GM12892 (cell line): ENCODE measurements at regions not wholly inside any gene's neighbourhood (a gene's known extent, or its start where the extent isn't known, plus 50 kb on each side); places are given as distances from the start of the nearest gene placed in this dataset.
"Not testable (repeated sequence)": the region's sequence is repeated elsewhere in the genome, so short reads cannot be mapped to it uniquely, and the experiment has no call there.

ENCODE experiments used
- DNase-seq: peaks from one replicate; pipeline ENCODE4 v3.0.0; 2011; ENCODE audit not compliant: insufficient read length
- FAIRE-seq: peaks from 2 replicates; lab custom pipeline; 2011; peaks lifted over from hg19 to GRCh38; lab: Jason Lieb, UNC
- POLR2A ChIP-seq: IDR thresholded peaks from 2 replicates; pipeline ENCODE4 v1.6.1; 2011; ENCODE audit warnings: low read depth, low read length, control low read depth
- POLR2AphosphoS5 ChIP-seq: IDR thresholded peaks from 2 replicates; pipeline ENCODE4 v1.6.1; 2011; ENCODE audit warnings: low read depth, low read length, control low read depth
- TAF1 ChIP-seq: IDR thresholded peaks from 2 replicates; pipeline ENCODE4 v1.6.1; 2011; ENCODE audit warnings: low read depth, mild to moderate bottlenecking, control low read depth, low read length, borderline replicate concordance

DNA sequence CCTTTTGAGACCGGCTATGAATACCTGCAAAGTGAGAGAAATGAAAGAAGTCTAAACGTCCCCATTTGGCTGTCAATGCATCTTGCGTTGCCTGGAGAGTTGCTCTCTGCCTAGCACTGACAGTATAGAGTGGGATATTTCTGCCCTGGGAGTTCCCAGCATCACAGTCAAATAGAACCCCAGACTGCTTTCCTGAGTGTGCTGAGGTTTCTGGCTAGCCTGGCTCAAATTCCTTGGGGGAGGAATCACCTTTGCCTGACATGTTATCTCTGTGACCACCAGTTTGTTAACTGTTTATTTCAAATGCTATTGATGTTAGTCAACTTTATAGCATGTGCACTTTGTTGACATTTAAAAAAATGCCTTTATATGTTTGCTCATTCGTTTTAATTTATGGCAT, 212.0 kb upstream of the FAM78B start:
- no peak for DNase-seq
- TF ChIP-seq POLR2A (no peak), POLR2AphosphoS5 (no peak), TAF1 (no peak)
- no peak for FAIRE-seq

DNA sequence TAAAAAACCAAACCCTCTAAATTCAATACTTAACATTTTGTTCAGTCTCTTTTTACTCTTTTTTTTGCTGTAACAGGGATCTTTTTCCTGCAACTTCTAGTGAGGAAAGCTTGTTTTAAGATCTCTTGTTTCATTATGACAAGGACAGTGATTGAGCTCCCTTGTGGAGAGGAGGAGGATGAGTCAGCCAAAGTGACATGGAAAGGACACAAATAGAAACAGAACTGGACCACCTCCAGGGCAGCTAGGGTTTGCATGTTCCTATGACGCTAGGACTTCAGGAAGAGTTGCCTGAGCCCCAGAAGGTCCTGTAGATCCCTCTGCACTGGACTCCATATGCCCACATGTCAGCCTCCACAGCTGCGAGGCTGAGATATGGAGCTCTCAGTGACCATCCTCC, 212.6 kb upstream of the FAM78B start:
- no peak for DNase-seq
- FAIRE-seq, result no peak
- TF ChIP-seq TAF1 (no peak), POLR2A (no peak), POLR2AphosphoS5 (no peak)

DNA sequence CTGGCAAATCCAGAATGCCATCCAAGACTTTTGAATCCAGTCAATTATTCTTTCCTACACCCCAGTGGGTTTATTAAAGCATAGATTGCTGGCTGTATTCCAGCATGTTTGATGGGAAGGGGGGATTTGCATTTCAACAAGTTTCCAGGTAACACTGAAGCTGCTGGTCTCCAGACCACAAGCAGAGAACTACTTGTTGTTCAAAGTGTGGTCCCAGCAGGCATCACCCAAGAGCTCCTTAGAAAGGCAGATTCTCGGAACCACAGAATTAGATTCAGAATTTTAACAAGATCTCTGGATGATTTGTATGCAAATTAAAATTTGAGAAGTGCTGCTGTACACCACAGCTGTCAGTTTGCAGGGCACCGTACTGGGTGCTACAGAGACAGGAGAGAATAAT, 216.3 kb upstream of the FAM78B start:
- FAIRE-seq (no peak), DNase-seq (no peak)
- no peak for TF ChIP-seq TAF1
- no peak for TF ChIP-seq POLR2A
- no peak for TF ChIP-seq POLR2AphosphoS5

DNA sequence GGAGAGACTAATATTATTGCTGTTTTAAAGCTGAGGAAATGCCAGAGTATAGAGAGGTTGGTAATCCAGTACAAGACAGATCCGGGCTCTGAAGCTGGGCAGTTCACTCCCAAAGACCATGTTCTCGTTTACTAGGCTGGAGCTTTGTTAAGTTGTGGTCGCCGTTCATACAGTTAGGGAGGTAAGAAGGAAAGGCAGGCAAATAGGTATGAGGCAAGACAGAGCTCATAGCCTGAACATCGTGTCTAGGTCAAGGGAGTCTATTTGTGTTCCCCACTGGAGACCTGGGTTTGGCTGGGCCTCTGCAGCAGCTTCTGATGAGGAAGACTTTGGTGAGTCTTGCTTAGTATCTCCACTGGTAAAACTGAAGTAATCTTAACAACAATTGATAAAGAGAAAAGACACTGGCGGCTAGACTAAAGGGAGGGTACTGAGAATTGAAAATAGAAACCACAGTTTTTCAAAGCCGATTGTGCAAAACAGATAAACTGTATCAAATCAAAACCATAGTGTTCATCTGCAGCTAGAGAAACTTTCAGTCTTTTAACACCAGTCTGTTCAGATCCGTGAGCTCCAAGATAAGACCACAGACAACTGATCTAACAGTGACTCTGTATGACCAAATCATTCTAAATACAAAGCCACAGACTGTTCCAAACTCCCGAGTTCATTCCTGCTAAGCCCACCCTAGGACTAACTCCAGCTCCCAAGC, 217.0 kb upstream of the FAM78B start:
- TF ChIP-seq POLR2A (no peak), TAF1 (no peak), POLR2AphosphoS5 (no peak)
- DNase-seq (no peak), FAIRE-seq (no peak)

DNA sequence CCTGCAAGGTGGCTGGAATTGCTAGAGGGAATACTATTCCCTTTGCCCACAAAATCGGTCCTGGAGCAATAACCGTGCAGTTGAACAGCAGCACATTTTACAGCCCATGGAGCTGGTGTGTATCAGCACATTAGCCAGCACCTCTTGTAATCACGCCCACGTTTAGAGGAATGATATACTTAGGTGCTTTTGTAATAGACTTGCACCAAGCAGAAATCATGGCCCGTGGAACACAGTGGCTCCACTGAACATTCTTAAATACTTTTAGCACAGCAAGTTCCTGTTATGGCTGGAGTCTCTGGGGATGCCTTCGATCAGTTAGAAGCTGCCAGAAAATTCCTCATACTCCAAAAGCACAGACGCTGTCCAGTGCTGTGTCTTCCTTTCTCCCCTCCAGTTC, 218.1 kb upstream of the FAM78B start:
- TF ChIP-seq POLR2A, result no peak
- no peak for TF ChIP-seq POLR2AphosphoS5
- TF ChIP-seq TAF1, result no peak
- no peak for FAIRE-seq
- DNase-seq, result no peak

DNA sequence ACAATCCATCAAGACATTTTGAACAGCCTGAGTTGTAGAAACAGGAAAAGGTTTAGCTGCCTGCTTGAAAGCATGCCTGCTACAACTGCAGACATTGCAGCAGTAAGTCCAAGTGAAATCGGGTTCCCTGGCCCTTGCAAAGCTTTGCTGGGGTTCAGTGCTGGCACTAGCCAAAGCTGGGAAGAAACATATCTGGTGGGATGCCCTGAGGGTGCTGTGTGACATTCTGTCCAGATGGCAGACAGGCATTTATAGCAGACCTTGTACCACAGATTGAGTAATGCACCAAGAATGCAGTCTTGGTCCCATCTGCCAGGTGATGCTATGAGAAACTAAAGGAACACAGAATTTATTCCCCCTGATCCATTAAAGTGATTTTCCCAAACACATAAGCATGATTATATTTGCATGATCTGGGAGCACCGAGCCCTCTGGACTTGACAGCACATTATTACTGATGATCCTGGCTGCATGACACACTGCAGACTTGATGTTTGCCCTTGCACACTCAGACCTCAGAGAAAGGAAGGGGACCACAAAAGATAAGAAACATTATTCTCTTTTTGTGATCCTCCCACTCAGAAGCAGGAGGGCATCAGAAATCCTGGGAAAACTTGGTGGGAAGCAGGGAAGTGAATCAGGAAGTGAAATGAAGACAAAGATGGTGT, 223.7 kb upstream of the FAM78B start:
- FAIRE-seq (no peak), DNase-seq (no peak)
- no peak for TF ChIP-seq POLR2AphosphoS5
- TF ChIP-seq POLR2A, result no peak
- no peak for TF ChIP-seq TAF1

DNA sequence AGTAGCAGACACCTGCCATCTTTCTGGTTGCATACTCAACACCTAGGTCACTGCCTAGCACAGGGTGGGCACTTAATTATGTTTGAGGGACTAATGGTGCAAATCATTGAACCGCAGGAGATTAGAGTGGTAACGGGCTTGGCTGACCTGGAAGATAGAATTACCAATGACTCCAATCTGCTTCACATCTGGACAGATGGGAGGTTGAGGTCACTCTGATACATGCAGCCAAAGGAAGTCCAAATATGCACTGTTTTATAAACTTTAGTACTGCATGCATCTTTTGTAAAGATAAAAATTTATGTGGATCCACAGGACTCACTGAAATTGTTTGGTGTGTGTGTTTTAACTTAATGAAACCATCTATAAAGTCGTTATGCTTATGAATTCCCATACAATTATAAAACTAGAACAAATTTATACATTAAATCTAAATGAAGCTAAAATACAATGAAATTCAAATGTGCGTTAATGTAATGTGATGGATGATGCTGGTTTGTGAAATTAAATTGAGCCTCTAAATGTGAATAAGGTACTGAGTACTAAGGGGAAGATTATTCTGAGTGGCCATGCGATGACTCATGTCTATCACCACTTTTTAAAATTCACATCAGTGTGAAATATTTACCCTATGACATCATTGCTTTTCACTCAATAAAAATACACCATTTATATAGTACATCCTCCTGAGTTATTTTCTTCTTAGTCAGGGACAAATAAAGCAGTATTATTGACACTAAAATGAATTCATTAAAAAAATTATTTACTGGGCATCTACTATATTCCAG, 224.7 kb upstream of the FAM78B start:
- FAIRE-seq (no peak), DNase-seq (no peak)
- TF ChIP-seq POLR2AphosphoS5, result no peak
- TF ChIP-seq POLR2A, result no peak
- no peak for TF ChIP-seq TAF1

DNA sequence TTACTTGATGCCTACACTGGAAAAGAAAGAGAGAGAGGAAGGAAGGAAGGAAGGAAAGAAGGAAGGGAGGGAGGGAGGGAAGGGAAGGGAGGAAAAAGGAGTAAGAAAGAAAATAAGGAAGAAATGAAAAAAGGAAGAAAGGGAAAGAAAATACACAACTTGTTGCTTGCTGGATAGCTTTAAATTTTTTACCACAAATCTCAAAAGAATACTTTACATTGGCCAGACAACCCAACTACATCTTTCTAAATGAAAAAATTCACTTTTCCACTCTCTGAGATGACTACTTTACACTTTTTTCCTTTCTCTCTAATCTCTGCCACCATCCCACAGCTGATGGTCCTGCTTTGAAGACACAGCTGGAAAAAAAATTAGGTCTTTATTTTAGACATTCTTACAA, 228.9 kb upstream of the FAM78B start:
- TF ChIP-seq POLR2AphosphoS5 (no peak), POLR2A (no peak), TAF1 (no peak)
- no peak for DNase-seq
- FAIRE-seq, result no peak

DNA sequence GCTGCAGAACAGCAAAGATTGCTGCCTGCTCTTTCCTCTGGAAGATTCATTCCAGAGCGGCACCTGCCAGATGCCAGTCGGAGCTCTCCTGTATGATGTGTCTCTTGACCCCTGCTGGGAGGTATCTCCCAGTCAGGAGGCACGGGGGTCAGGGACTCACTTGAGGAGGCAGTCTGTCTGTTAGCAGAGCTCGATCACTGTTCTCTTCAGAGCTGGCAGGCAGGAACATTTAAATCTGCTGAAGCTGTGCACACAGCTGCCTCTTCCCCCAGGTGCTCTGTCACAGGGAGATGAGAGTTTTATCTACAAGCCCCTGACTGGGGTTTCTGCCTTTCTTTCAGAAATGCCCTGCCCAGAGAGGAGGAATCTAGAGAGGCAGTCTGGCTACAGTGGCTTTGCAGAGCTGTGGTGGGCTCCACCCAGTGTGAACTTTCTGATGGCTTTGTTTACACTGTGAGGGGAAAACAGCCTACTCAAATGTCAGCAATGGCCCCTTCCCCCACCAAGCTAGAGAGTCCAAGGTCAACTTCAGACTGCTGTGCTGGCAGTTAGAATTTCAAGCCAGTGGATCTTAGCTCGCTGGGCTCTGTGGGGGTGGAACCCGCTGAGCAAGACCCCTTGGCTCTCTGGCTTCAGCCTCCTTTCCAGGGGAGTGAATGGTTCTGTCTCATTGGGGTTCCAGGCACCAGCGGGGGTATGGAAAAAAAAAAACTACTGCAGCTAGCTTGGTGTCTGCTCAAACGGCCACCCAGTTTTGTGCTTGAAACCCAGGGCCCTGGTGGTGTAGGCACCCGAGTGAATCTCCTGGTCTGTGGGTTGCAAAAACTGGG, 242.7 kb upstream of the FAM78B start:
- not testable (repeated sequence) for DNase-seq, FAIRE-seq

DNA sequence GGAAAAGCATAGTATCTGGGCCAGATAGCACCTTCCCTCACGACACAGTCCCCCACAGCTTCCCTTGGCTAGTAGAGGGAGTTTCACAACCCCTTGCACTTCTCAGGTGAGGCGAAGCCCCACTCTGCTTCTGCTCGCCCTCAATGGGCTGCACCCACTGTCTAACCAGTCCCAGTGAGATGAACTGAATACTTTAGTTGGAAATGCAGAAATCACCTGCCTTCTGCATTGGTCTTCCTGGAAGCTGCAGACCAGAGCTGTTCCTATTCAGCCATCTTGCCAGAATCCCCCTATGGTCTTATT, 243.2 kb upstream of the FAM78B start:
- TF ChIP-seq POLR2A, result no peak
- TF ChIP-seq TAF1, result no peak
- TF ChIP-seq POLR2AphosphoS5, result no peak
- FAIRE-seq (no peak), DNase-seq (no peak)

DNA sequence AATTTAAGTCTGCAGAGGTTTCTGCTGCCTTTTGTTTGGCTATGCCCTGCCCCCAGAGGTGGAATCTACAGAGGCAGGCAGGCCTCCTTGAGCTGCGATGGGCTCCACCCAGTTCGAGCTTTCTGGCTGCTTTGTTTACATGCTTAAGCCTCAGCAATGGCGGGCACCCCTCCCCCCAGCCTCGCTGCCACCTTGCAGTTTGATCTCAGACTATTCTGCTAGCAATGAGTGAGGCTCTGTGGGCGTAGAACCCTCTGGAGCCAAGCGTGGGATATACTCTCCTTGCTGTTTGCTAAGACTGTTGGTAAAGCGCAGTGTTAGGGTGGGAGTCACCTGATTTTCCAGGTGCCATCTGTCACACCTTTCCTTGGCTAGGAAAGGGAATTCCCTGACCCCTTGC, 250.0 kb upstream of the FAM78B start:
- not testable (repeated sequence) for FAIRE-seq, DNase-seq

DNA sequence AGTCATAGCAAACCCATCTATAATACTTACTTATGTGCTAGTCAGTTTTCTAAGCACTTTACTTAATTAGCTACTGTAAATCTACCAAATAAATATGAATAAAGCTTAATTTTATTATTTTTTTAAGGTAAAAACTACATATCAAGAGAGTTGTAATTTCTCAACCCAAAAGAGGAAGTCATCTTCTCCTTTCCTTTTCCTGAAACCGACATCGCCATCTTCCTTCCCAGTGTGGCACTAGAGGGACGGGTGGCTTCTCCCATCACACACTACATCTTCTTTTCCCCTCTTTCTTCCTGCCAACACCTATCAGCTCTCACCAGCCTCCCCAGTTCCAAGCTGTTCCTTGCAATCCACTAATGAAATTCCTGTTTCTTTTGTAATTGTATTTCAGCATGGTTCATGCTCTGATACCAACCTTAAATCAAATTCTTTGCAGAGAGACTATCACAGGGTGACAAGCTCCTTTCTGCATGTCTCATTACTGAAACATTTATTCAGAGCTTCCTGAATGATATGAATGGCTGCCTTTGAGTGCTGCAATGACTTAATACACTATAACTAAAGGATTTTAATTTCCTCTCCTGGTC, 251.6 kb upstream of the FAM78B start:
- DNase-seq (no peak), FAIRE-seq (no peak)
- TF ChIP-seq TAF1 (no peak), POLR2AphosphoS5 (no peak), POLR2A (no peak)

DNA sequence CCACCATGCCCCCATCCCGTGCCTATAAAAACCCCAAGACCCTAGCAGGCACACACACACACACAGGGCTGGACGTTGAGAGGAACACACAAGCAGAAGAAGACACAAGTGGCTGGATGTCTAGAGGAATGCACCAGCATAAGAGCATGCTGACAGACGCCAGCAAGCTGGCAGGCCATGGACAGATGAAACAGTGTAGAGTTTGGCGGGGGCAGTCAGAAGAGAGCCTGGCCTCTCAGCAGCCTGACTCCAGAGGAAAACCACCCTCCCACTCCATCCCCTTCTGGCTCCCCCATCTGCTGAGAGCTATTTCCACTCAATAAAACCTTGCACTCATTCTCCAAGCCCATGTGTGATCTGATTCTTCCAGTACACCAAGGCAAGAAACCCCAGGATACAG, 255.8 kb upstream of the FAM78B start:
- DNase-seq, FAIRE-seq: not testable (repeated sequence)
